NCI-H2107 treated with DMSO at 0.1 percent for 48 hours (cell line): ENCODE measurements at regions not wholly inside any gene's neighbourhood (a gene's known extent, or its start where the extent isn't known, plus 50 kb on each side); places are given as distances from the start of the nearest gene placed in this dataset.
A peak's percentile ranks its signal among the peaks of the same experiment; 100 is the strongest.
"Not testable (repeated sequence)": the region's sequence is repeated elsewhere in the genome, so short reads cannot be mapped to it uniquely, and the experiment has no call there.

ENCODE experiments used
- DNase-seq: peaks from one replicate; lab custom pipeline; 2025; ENCODE audit not compliant: unreplicated experiment; lab: John Stamatoyannopoulos, UW

- DNase-seq, result no peak
Measured at GRCh38 chr14:53411125-53411524, 258.0 kb upstream of the DDHD1 start.

DNA sequence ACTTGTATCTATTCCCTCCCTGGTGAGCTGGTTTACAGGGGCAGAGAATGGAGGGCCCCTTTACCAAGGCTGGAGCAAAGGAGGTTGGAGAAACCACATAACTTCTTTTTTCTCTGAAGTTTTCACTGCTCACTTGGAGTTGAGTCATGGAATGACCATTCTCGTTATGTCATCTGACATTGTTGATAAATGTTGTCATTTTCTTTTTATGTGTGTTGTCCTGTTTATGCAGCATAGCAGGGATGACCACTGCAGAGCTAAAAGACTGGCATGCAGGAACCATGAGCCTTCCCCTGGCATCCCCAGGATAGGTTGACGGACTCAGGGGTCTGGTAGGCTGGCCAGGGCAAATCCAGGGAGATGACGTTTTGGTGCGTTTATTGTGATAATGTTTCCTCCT, 256.8 kb upstream of the DDHD1 start:
- no peak for DNase-seq

DNA sequence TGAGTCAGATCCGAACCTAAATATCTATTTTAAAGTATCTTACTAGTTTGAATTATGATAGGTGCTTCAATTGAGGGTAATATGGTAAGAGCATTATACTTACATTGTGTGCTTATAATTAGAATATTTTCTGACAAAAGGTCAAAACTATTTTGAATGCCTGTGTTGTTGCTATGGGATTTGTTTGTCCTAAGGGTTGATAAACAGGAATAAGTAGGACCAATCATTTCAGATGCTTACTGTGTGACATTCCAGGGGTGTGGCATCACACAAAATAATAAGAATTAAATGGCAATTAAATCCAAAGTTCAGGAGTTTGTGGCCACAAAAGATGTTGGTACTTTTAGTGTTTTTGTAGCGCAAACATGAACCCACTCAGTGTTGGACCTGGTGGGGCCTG, 256.2 kb upstream of the DDHD1 start:
- no peak for DNase-seq

- peak; percentile 17 for DNase-seq
Measured at GRCh38 chr14:53408175-53408879, 255.2 kb upstream of the DDHD1 start.

DNA sequence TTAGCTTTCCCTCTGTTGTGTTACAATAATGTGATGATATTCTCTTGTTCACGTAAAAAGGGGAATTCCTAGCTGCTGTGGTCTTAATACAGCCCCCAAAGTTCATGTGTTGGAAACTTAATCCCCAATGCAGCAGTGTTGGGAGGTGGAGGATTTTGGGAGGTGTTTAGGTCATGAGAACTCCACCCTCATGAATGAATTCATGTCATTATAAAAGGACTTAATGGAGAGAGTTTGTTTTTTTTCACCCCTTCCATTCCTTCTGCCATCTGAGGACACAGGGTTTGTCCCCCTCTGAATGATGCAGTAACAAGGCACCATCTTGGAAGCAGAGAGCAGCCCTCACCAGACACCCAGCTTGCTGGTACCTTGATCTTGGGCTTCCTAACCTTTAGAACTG, 253.4 kb upstream of the DDHD1 start:
- no peak for DNase-seq

DNA sequence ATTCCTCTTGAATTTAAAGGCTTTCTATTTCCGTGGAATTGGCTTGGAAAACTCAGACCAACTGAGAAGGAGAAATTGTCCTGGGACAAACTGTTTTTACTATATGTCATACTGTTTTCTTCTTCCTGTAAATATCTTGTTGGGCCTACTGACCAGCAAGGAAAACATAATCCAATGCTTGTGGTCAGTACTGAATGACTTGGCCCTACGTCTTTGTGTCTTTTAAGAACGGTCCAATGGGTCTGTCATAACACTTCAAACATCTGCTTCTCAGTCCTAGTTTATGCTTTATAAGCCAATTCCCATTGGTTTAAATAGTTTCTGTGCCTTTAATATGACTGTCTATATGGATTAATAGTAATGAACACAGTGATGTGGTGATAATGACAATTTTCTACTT, 248.5 kb upstream of the DDHD1 start:
- no peak for DNase-seq

DNA sequence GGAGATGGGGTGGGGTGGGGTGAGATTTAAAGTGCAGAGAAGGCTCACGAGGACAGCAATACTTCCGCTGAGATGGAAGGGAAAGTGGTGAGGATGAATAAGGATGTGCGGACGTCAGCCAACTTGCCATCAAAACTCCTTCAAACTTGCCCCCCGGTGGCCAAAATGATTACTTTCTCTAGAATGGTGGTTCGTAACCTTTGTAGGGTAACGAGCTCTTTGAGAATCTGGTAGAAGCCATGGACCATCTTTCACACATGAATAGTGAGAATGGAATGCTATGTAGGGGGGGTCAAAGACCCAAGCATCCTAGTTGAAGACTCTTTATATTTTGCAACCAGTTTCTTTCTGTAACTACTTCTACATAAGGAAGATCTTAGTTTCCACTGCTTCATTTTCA, 245.9 kb upstream of the DDHD1 start:
- no peak for DNase-seq

GRCh38 chr14:53398616-53399015, 245.5 kb upstream of the DDHD1 start:
- no peak for DNase-seq

GRCh38 chr14:53395267-53395666, 242.1 kb upstream of the DDHD1 start:
- not testable (repeated sequence) for DNase-seq

- no peak for DNase-seq
Measured at GRCh38 chr14:53391631-53392285, 238.6 kb upstream of the DDHD1 start.

DNA sequence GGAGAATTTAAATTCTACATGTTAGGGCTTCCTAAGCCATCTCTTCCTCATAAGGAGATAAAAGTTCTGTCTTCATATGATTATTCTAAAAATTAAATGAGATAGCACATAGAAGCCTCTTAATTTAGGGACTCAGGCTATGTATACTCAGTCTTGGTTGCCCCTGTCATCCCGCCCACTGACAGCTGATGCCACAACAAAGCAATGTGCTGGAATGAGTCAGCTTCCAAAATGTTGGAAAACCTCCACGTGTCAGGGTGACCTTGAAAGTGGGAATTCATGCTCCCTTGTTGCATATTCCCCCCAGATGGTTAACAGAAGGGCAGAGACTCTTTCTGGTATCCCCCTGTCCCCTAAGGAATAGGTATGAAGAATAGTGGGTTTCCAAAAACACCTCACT, 238.0 kb upstream of the DDHD1 start:
- no peak for DNase-seq

GRCh38 chr14:53390008-53390407, 236.9 kb upstream of the DDHD1 start:
- no peak for DNase-seq

DNA sequence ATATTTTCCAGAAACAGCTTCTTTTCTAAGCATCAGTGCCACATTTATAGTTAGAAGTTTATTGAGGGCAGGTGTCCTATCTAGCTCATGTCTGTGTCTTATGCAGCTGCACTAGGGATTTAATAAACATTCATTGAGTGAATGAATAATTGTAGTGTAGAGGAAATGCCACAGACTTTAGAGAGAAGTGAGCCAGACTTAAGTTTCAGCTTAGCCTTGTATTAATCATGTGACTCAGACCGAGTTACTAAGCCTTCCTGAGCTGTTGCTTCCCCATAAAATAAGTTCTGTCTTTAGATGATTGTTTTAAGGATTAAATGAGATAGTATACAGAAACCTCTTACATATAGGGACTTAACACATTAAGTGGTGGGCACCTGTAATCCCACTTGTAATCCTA, 236.1 kb upstream of the DDHD1 start:
- no peak for DNase-seq

DNA sequence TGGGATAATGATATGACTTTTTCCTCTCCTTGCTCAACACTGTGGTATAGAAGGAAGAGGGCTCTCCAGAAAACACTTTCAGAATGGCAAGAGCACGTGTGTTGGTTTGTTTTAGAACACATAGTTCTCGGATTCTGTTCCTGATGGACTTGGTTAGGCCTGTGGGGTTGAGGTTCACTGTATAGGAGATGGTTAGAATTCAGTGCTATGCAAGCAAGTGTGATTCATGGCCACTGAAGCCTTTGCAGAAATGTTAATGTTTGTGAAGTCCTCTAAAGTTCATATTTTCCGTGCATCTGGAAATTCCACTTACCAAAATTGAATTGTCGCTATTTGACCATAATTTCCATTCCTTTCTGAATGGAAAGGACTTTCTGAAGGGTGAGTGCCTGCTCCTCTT, 233.2 kb upstream of the DDHD1 start:
- no peak for DNase-seq

DNA sequence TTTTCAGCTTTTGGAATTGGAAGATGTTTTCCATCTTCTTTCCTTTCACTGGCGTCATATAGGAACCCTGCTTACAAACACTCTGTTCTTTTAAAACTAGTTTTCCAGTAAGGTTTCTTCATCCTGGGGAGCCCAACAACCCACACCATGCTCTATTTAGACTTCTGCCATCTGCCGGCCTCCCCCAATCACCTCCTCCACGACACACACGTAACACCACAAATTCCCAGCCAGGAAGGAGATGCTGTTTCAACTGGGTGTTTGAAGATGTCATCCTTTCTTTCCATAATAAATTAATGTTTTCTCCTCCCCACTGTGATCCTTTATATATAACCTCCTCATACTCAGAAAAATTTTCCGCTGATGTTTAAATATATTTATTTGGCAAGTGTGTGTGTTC, 231.4 kb upstream of the DDHD1 start:
- DNase-seq, result no peak

DNA sequence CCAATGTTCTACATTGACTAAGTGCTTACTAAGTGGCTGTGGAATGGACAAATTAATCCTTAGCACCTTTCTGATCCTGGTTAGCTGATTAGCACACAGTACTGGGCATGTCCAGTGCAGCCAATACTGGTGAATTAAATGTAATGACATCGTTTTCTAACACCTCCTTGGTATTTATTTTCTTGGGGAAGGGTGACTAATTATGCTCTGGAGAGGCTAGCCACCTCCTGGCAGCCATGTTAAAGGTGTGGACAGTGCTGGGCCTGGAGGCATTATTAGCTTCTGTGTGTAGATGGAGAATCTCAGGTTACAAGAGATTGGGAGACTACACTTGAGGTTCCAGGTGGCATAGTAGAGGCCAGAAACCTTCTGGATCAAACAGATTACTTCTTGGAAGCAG, 230.9 kb upstream of the DDHD1 start:
- DNase-seq, result no peak

GRCh38 chr14:53381895-53382294, 228.8 kb upstream of the DDHD1 start:
- DNase-seq, result no peak

GRCh38 chr14:53380867-53381225, 227.7 kb upstream of the DDHD1 start:
- no peak for DNase-seq

DNA sequence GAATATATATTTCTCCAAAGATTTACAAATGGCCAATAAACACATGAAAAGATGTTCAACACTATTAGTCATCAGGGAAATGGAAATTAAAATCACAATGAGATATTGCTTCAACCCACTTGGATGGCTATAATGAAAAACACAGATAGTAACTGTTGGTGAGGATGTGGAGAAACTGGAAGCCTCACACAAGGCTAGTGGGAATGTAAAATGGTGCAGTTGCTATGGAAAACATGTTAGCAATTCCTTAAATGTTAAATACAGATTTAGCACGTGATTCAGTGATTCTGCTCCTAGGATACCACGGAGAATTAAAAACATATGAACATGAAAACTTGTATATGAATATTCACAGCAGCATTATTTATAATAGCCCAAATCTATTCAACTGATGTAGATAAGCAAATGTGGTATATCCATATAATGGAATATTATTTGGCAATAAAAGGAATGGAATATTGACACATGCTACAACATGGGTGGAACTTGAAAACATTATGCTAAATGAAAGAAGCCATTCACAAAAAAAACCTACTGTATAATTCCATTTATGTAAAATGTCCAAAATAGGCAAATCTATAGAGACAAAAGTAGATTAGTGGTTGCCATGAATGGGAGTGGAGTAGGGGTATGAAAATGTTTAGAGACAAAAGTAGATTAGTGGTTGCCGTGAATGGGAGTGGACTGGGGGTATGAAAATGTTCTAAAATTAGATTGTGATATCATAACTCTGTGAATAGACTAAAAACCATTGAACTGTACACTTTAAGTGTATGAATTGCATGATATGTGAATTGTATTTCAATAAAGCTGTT, 227.1 kb upstream of the DDHD1 start:
- DNase-seq, result no peak

DNA sequence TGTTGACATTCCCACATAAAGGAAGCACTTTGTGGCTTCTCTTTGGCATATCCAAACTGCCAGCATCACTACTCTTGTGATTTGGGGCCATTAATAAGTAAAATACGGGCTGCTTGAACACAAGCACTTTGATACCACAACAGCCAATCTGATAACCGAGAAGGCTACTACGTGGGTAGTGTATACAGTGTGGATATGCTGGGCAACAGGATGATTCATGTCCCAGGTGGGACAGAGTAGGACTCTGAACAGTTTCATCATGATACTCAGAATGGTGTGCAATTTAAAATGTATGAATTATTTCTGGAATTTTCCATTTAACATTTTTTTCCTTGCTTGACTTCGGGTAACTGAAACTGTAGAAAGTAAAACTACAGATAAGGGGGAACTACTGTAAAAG, 225.0 kb upstream of the DDHD1 start:
- DNase-seq, result no peak

- DNase-seq, result no peak
Measured at GRCh38 chr14:53376064-53376463, 222.9 kb upstream of the DDHD1 start.

GRCh38 chr14:53375599-53375998, 222.5 kb upstream of the DDHD1 start:
- no peak for DNase-seq
